H9 (cell line): ENCODE measurements at regions not wholly inside any gene's neighbourhood (a gene's known extent, or its start where the extent isn't known, plus 50 kb on each side); places are given as distances from the start of the nearest gene placed in this dataset.

Experiments
- DNase-seq: peaks from one replicate; pipeline ENCODE4 v3.0.0-alpha.2; 2017
- H2AFZ ChIP-seq: one replicate; pipeline ENCODE4 v1.6.1; 2013; ENCODE audit warnings: mild to moderate bottlenecking, low read length, control low read depth, moderate library complexity
- H2AK5ac ChIP-seq: 2 replicates; pipeline ENCODE4 v1.6.1; 2013; ENCODE audit warnings: low read length, control low read depth, mixed read lengths; ENCODE audit not compliant: insufficient read length
- H2BK120ac ChIP-seq: one replicate; pipeline ENCODE4 v1.6.1; 2013; ENCODE audit warnings: low read depth, mild to moderate bottlenecking, low read length, control low read depth, inconsistent platforms; ENCODE audit not compliant: poor library complexity, severe bottlenecking
- H2BK12ac ChIP-seq: 2 replicates; pipeline ENCODE4 v1.6.1; 2013; ENCODE audit warnings: low read length, control low read depth, mixed read lengths, low read depth; ENCODE audit not compliant: insufficient read length
- H2BK15ac ChIP-seq: 2 replicates; pipeline ENCODE4 v1.6.1; 2013; ENCODE audit warnings: low read depth, low read length, control low read depth
- H2BK20ac ChIP-seq: one replicate; pipeline ENCODE4 v1.6.1; 2013; ENCODE audit warnings: low read depth, mild to moderate bottlenecking, low read length, control low read depth, inconsistent platforms; ENCODE audit not compliant: poor library complexity, severe bottlenecking
- H2BK5ac ChIP-seq: 2 replicates; pipeline ENCODE4 v1.6.1; 2013; ENCODE audit warnings: low read length, control low read depth, mixed read lengths; ENCODE audit not compliant: insufficient read length
- H3K14ac ChIP-seq: 2 replicates; pipeline ENCODE4 v1.6.1; 2013; ENCODE audit warnings: low read length, control low read depth; ENCODE audit not compliant: insufficient read depth
- H3K18ac ChIP-seq: 2 replicates; pipeline ENCODE4 v1.6.1; 2013; ENCODE audit warnings: low read depth, mild to moderate bottlenecking, mixed read lengths, low read length, control low read depth; ENCODE audit not compliant: insufficient read length
- H3K23ac ChIP-seq: 2 replicates; pipeline ENCODE4 v1.6.1; 2013; ENCODE audit warnings: low read length, control low read depth, mixed read lengths, low read depth; ENCODE audit not compliant: insufficient read length
- H3K23me2 ChIP-seq: 2 replicates; pipeline ENCODE4 v1.6.1; 2013; ENCODE audit warnings: low read depth, mild to moderate bottlenecking, mixed read lengths, low read length, control low read depth; ENCODE audit not compliant: insufficient read length, poor library complexity, severe bottlenecking
- H3K27ac ChIP-seq: 2 replicates; pipeline ENCODE4 v1.5.1; 2013; ENCODE audit warnings: low read length, control low read depth, mixed read lengths, low read depth; ENCODE audit not compliant: insufficient read length
- H3K27me3 ChIP-seq: 2 replicates; pipeline ENCODE4 v1.6.1; 2013; ENCODE audit warnings: low read length, control low read depth, inconsistent platforms; ENCODE audit not compliant: insufficient read depth
- H3K4ac ChIP-seq: 2 replicates; pipeline ENCODE4 v1.6.1; 2013; ENCODE audit warnings: low read depth, mild to moderate bottlenecking, control low read depth, inconsistent platforms, low read length, moderate library complexity
- H3K4me1 ChIP-seq: 2 replicates; pipeline ENCODE4 v1.6.1; 2013; ENCODE audit warnings: low read length, control low read depth, inconsistent platforms; ENCODE audit not compliant: insufficient read depth
- H3K4me2 ChIP-seq: 2 replicates; pipeline ENCODE4 v1.6.1; 2013; ENCODE audit warnings: low read length, control low read depth, mixed read lengths; ENCODE audit not compliant: insufficient read length, insufficient read depth
- H3K56ac ChIP-seq: 2 replicates; pipeline ENCODE4 v1.6.1; 2013; ENCODE audit warnings: low read depth, mild to moderate bottlenecking, mixed read lengths, low read length, control low read depth; ENCODE audit not compliant: insufficient read length
- H3K79me1 ChIP-seq: 2 replicates; pipeline ENCODE4 v1.6.1; 2013; ENCODE audit warnings: low read depth, mild to moderate bottlenecking, moderate library complexity, low read length, control low read depth, inconsistent platforms; ENCODE audit not compliant: insufficient read depth, poor library complexity, severe bottlenecking
- H3K79me2 ChIP-seq: 2 replicates; pipeline ENCODE4 v1.6.1; 2013; ENCODE audit warnings: low read length, control low read depth, inconsistent platforms; ENCODE audit not compliant: insufficient read depth
- H3K9ac ChIP-seq: 2 replicates; pipeline ENCODE4 v1.6.1; 2013; ENCODE audit warnings: low read length, control low read depth, mixed read lengths; ENCODE audit not compliant: insufficient read length; ENCODE audit errors: extremely low read depth
- H3K9me3 ChIP-seq: one replicate; pipeline ENCODE4 v1.6.1; 2013; ENCODE audit warnings: low read depth, low read length, inconsistent platforms; ENCODE audit not compliant: control insufficient read depth
- H3T11ph ChIP-seq: one replicate; pipeline ENCODE4 v1.6.1; 2013; ENCODE audit warnings: mild to moderate bottlenecking, low read length, control low read depth, inconsistent platforms
- H4K20me1 ChIP-seq: one replicate; pipeline ENCODE4 v1.6.1; 2013; ENCODE audit not compliant: control insufficient read depth, insufficient read length, insufficient read depth
- H4K5ac ChIP-seq: 2 replicates; pipeline ENCODE4 v1.6.1; 2013; ENCODE audit warnings: low read depth, mild to moderate bottlenecking, mixed read lengths, low read length, control low read depth; ENCODE audit not compliant: insufficient read length
- H4K8ac ChIP-seq: replicated peaks from 2 replicates; pipeline ENCODE4 v1.6.1; 2013; ENCODE audit warnings: low read length, control low read depth, mixed read lengths, low read depth; ENCODE audit not compliant: insufficient read length
- H4K91ac ChIP-seq: 2 replicates; pipeline ENCODE4 v1.6.1; 2013; ENCODE audit warnings: low read depth, mild to moderate bottlenecking, moderate library complexity, mixed read lengths, low read length, control low read depth; ENCODE audit not compliant: insufficient read length
- H3K27ac Mint-ChIP-seq, 3 experiments: 2 replicates in 2 of 3; 3 replicates in 1 of 3; pipeline ENCODE4 v1.8.0; 2020 to 2021; ENCODE audit warnings: mixed read lengths in 3 of 3, mild to moderate bottlenecking in 1 of 3, moderate library complexity in 1 of 3
- H3K27me3 Mint-ChIP-seq: 2 replicates; pipeline ENCODE4 v1.8.0; 2021; ENCODE audit warnings: low read depth, mild to moderate bottlenecking, moderate library complexity, mixed read lengths
- H3K36me3 Mint-ChIP-seq, 3 experiments: 2 replicates in 2 of 3; 3 replicates in 1 of 3; pipeline ENCODE4 v1.8.0; 2020 to 2021; ENCODE audit warnings: low read depth in 3 of 3, mixed read lengths in 3 of 3; ENCODE audit not compliant: insufficient read depth in 1 of 3
- H3K4me1 Mint-ChIP-seq, 2 experiments: 2 replicates each; pipeline ENCODE4 v1.8.0; 2020; ENCODE audit warnings: mixed read lengths in 2 of 2
- H3K4me3 Mint-ChIP-seq, 2 experiments: 2 replicates in 1 of 2; 3 replicates in 1 of 2; pipeline ENCODE4 v1.8.0; 2020 to 2021; ENCODE audit warnings: mild to moderate bottlenecking in 2 of 2, mixed read lengths in 2 of 2, moderate library complexity in 1 of 2
- H3K9me3 Mint-ChIP-seq, 2 experiments: 2 replicates in 1 of 2; 3 replicates in 1 of 2; pipeline ENCODE4 v1.8.0; 2020; ENCODE audit warnings: mild to moderate bottlenecking in 2 of 2, mixed read lengths in 2 of 2, moderate library complexity in 1 of 2
- WGBS: extraction: QIAGEN DNeasy Blood & Tissue Kit; methylation state at CpG from one replicate; pipeline ENCODE4 v1.1.7; 2013; ENCODE audit warnings: missing lambda C conversion rate, low lambda C conversion rate, mixed read lengths; ENCODE audit not compliant: insufficient read length; ENCODE audit errors: extremely low coverage; 5-methylcytosine and 5-hydroxymethylcytosine counted together
- TF ChIP-seq, protein P1 (sequence below): fragments of 200-600 bp; sonication (generic); conservative IDR thresholded peaks from 3 replicates; pipeline ENCODE4 v1.8.0; 2021; ENCODE audit warnings: antibody characterized with exemption, mild to moderate bottlenecking

DNA sequence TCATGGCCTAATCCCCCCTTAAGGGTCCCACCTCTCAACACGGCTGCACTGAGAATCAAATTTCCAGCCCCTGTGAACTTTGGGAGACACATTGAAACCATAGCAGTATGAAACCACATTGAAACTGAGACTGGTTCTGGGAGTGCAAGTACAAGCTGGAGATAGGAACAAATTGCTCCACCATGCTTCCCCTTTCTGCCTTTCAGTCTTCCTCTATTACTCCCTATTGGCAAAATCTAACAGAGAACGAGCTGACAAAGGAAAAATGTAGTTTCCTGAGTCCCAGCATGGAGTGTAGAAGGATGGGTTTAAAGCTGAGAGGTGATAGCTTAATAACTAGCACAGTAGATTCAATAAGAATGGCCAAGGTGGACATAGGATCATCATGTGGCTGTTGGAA lies 161.7 kb upstream of the RPL34 start:
- Histone ChIP-seq H3K23ac (no peak overlapping the region), H3K56ac (no peak overlapping the region), H3K27me3 (no peaks in the 10 kb centered on the region), H2BK5ac (no peak overlapping the region), H2BK15ac (no peak overlapping the region), H3K4me1 (no peaks in the 10 kb centered on the region), H3K9ac (no peak overlapping the region), H3K4ac (no peak overlapping the region), H3K14ac (no peak overlapping the region), H3K27ac (no peak overlapping the region), H2BK20ac (no peak overlapping the region), H3K18ac (no peak overlapping the region), H3K4me2 (no peak overlapping the region), H4K91ac (no peak overlapping the region), H2BK12ac (no peak overlapping the region), H2AFZ (no peak overlapping the region), H4K8ac (no peak overlapping the region), H3K79me1 (no peaks in the 10 kb centered on the region), H3T11ph (no peak overlapping the region), H3K23me2 (no peaks in the 10 kb centered on the region), H2BK120ac (no peak overlapping the region), H4K5ac (no peak overlapping the region), H3K9me3 (no peaks in the 10 kb centered on the region), H3K79me2 (no peaks in the 10 kb centered on the region), H4K20me1 (no peaks in the 10 kb centered on the region), H2AK5ac (no peak overlapping the region)
- Mint-ChIP-seq H3K4me3 (no peak overlapping the region), H3K27ac (no peak overlapping the region), H3K36me3 (no peaks in the 10 kb centered on the region), H3K4me1 (no peaks in the 10 kb centered on the region), H3K27me3 (peaks cover 8% of the 10 kb centered on the region), H3K9me3 (no peaks in the 10 kb centered on the region)
- no CpG with 5 or more reads among the region's 2 CpGs for WGBS
- DNase-seq = no peak
- TF ChIP-seq, protein P1, sequence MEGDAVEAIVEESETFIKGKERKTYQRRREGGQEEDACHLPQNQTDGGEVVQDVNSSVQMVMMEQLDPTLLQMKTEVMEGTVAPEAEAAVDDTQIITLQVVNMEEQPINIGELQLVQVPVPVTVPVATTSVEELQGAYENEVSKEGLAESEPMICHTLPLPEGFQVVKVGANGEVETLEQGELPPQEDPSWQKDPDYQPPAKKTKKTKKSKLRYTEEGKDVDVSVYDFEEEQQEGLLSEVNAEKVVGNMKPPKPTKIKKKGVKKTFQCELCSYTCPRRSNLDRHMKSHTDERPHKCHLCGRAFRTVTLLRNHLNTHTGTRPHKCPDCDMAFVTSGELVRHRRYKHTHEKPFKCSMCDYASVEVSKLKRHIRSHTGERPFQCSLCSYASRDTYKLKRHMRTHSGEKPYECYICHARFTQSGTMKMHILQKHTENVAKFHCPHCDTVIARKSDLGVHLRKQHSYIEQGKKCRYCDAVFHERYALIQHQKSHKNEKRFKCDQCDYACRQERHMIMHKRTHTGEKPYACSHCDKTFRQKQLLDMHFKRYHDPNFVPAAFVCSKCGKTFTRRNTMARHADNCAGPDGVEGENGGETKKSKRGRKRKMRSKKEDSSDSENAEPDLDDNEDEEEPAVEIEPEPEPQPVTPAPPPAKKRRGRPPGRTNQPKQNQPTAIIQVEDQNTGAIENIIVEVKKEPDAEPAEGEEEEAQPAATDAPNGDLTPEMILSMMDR = no peak
